ENCODE measurements at regions not wholly inside any gene's neighbourhood (a gene's known extent, or its start where the extent isn't known, plus 50 kb on each side); places are given as distances from the start of the nearest gene placed in this dataset.

- DNase-seq (ENCODE audit: insufficient read length, low spot score) (no peak), FAIRE-seq (no peak)
- TF ChIP-seq CTCF (IDR thresholded peaks at IDR 0.05; ENCODE audit: insufficient read depth, missing control alignments), result no peak
Measured at GRCh38 chr7:24405002-24405401, 121.0 kb downstream of the NPY start.

- no peak for DNase-seq (ENCODE audit: insufficient read length, low spot score)
- no peak for TF ChIP-seq CTCF (IDR thresholded peaks at IDR 0.05; ENCODE audit: insufficient read depth, missing control alignments)
- no peak for FAIRE-seq
Measured at GRCh38 chr7:24406053-24406788, 122.2 kb downstream of the NPY start.

GRCh38 chr7:24406789-24407299 is 122.9 kb downstream of the NPY start:
- FAIRE-seq (no peak), DNase-seq (ENCODE audit: insufficient read length, low spot score) (no peak)
- no peak for TF ChIP-seq CTCF (IDR thresholded peaks at IDR 0.05; ENCODE audit: insufficient read depth, missing control alignments)

GRCh38 chr7:24407965-24408364 is 124.0 kb downstream of the NPY start:
- DNase-seq (ENCODE audit: insufficient read length, low spot score) (no peak), FAIRE-seq (no peak)

GRCh38 chr7:24408798-24409430 is 124.9 kb downstream of the NPY start:
- TF ChIP-seq CTCF (IDR thresholded peaks at IDR 0.05; ENCODE audit: insufficient read depth, missing control alignments), result no peak
- no peak for DNase-seq (ENCODE audit: insufficient read length, low spot score)
- FAIRE-seq, result no peak

More at GRCh38 chr7:24407965-24408364, 124.0 kb downstream of the NPY start:
- no peak for TF ChIP-seq CTCF (IDR thresholded peaks at IDR 0.05; ENCODE audit: insufficient read depth, missing control alignments)

GRCh38 chr7:24409431-24410024 is 125.5 kb downstream of the NPY start:
- no peak for FAIRE-seq
- TF ChIP-seq CTCF (IDR thresholded peaks at IDR 0.05; ENCODE audit: insufficient read depth, missing control alignments), result no peak
- no peak for DNase-seq (ENCODE audit: insufficient read length, low spot score)
